Peyer's patch (tissue), 4 donors: ENCODE measurements at regions not wholly inside any gene's neighbourhood (a gene's known extent, or its start where the extent isn't known, plus 50 kb on each side); places are given as distances from the start of the nearest gene placed in this dataset.

Source experiments
- CTCF ChIP-seq, 6 experiments: fragments of 450-650 bp in 4 of 6; fragments of 200-600 bp in 2 of 6; sonication (generic) in 1 of 6; IDR thresholded peaks; one replicate each; pipeline ENCODE4 v1.5.1; 2017 to 2019; ENCODE audit warnings: antibody characterized with exemption in 6 of 6, mild to moderate bottlenecking in 3 of 6, moderate library complexity in 1 of 6
- POLR2A ChIP-seq, 2 donors: fragments of 450-650 bp; IDR thresholded peaks; one replicate each; pipeline ENCODE4 v1.5.1; 2017; ENCODE audit warnings: antibody characterized with exemption in 2 of 2, mild to moderate bottlenecking in 2 of 2, moderate library complexity in 2 of 2

- no peak for TF ChIP-seq POLR2A (IDR thresholded peaks at IDR 0.05)
- no peak for TF ChIP-seq CTCF (IDR thresholded peaks at IDR 0.05)
Measured at GRCh38 chr5:113909782-113910181, 396.3 kb downstream of the YTHDC2 start.
